ENCODE measurements at regions not wholly inside any gene's neighbourhood (a gene's known extent, or its start where the extent isn't known, plus 50 kb on each side); places are given as distances from the start of the nearest gene placed in this dataset.
"Not testable (repeated sequence)": the region's sequence is repeated elsewhere in the genome, so short reads cannot be mapped to it uniquely, and the experiment has no call there.

DNA sequence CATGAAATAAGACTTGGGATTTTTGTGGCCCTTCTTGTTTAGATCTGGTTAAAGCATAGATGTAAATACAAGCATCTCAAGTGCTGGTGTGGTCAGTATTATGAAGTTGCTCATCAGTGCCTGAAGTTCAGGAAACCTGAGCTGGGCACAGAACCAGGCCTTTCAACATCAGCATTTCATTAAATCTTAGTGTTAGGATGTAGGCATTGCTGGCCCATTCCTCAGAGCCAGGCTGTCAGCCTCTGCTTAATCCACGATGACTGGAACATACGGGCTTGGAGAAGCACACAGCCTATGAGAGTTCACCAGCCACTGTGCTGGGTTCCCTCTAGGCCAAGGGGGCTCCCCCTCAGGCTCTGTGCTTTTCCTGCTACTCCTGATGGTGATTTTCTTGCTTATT is 270.2 kb downstream of the EN1 start:
- DNase-seq (ENCODE audit: low read depth), result no peak
- no peak overlapping the region for H3K4me3 ChIP-seq (replicated peaks; ENCODE audit: low read depth, low read length)
- TF ChIP-seq, protein P1, sequence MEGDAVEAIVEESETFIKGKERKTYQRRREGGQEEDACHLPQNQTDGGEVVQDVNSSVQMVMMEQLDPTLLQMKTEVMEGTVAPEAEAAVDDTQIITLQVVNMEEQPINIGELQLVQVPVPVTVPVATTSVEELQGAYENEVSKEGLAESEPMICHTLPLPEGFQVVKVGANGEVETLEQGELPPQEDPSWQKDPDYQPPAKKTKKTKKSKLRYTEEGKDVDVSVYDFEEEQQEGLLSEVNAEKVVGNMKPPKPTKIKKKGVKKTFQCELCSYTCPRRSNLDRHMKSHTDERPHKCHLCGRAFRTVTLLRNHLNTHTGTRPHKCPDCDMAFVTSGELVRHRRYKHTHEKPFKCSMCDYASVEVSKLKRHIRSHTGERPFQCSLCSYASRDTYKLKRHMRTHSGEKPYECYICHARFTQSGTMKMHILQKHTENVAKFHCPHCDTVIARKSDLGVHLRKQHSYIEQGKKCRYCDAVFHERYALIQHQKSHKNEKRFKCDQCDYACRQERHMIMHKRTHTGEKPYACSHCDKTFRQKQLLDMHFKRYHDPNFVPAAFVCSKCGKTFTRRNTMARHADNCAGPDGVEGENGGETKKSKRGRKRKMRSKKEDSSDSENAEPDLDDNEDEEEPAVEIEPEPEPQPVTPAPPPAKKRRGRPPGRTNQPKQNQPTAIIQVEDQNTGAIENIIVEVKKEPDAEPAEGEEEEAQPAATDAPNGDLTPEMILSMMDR (IDR thresholded peaks at IDR 0.05; ENCODE audit: low read length, missing control alignments), result no peak

DNA sequence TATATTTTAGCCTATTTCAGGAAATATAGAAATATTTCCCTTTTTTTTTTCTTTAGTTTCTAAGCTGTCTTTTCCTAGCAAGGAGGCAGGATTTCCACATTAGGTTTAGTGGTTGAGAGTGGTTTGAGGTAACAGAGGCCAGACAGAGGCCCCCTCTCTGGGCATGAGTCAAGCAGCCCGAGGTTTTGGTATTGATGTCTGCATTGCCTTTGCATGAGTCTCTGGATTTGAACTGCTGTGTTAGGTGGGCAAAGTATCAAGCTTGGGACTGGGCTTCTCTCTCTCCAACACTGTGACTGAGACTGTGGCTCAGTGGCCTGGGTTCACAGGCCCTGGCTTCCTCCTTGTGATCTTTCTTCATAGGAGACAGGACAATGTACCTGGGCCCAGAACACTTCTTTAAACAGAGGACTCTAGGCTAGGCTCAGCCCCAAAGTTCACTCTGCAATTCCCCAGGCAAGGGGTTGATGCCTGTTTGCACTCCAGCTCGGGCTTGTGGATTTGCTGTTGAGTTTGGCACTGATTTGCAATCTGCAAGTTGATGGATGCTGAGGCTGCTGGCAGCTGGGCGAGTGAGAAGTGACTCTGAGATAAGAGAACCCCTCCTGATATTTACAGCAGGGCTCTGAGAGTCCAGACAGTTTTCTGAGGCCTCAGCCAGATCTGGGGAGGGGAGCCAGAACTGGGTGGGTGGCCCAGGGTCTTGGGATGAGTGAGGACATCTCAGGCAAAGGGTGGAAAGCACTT is 271.2 kb downstream of the EN1 start:
- no peak for DNase-seq (ENCODE audit: low read depth)
- TF ChIP-seq, protein P1 (IDR thresholded peaks at IDR 0.05; ENCODE audit: low read length, missing control alignments), result no peak
- no peak overlapping the region for H3K4me3 ChIP-seq (replicated peaks; ENCODE audit: low read depth, low read length)

DNA sequence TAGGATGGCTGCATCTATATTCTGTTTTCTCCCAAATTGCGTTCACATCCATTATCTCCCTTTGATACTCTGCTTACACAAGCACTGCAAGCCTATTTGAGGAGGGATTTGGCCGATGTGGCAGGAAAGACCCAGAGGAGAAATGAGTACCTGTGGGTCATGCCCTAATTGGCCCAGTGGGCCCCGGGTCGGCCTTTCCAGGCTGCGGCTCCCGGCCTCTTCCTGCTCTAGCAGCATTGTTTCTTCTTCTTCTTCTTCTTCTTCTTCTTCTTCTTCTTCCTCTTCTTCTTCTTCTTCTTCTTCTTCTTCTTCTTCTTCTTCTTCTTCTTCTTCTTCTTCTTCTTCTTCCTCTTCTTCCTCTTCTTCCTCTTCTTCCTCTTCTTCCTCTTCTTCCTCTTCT is 275.1 kb downstream of the EN1 start:
- not testable (repeated sequence) for DNase-seq (ENCODE audit: low read depth)

DNA sequence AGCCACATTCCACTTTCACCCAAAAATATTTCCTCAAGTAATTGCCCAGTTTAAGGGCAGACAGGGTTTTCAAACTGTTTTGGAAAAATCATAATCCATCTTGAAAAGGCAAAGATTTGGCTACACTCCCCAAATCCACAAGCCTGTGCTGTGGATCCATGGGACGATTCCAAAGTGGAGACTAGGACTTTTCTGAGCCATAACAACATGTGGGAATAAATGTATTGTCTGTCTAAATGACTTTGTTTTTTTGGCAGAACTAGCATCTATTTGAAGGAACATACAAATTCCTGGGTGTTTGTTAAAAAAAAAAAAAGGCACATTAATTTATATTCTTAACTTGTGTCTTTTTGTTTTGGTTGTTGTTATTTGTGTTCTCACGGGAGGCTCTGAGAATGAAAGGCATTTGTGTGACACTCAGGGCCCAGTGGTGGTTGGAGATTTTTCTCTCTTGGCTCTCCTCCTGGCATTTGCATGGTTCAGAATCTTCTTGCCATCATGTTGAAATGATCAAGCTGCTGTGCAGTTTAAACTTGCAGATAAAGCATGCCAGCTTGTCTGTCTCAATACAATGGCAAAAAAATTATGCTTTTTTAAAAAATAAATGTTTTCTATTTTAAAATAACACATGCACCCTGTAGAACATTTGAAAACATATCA is 277.4 kb downstream of the EN1 start:
- no peak overlapping the region for H3K4me3 ChIP-seq (replicated peaks; ENCODE audit: low read depth, low read length)
- TF ChIP-seq, protein P1 (IDR thresholded peaks at IDR 0.05; ENCODE audit: low read length, missing control alignments), result no peak
- DNase-seq (ENCODE audit: low read depth), result no peak

More for the DNA sequence above, 275.1 kb downstream of the EN1 start:
- not testable (repeated sequence) for H3K4me3 ChIP-seq (replicated peaks; ENCODE audit: low read depth, low read length)

DNA sequence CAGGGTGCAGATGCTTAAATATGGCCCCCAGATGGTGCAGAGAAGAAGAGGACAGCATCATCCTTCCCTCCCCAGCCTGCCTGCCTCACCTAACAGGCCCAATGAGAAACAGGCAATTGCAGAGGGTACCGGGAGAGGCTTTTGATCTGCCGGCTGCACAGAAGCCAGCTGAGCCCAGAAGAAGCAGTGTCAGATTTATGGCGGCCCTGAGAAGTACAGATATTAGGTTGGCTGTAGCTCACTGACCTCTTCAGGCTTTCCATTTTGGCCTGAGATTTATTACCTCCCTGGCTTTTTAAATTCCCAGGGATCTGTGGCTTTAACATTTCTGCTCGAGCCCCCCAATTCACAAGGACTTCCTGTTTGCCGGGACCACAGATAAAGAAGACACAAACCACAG is 278.7 kb downstream of the EN1 start:
- TF ChIP-seq, protein P1 (IDR thresholded peaks at IDR 0.05; ENCODE audit: low read length, missing control alignments), result no peak

DNA sequence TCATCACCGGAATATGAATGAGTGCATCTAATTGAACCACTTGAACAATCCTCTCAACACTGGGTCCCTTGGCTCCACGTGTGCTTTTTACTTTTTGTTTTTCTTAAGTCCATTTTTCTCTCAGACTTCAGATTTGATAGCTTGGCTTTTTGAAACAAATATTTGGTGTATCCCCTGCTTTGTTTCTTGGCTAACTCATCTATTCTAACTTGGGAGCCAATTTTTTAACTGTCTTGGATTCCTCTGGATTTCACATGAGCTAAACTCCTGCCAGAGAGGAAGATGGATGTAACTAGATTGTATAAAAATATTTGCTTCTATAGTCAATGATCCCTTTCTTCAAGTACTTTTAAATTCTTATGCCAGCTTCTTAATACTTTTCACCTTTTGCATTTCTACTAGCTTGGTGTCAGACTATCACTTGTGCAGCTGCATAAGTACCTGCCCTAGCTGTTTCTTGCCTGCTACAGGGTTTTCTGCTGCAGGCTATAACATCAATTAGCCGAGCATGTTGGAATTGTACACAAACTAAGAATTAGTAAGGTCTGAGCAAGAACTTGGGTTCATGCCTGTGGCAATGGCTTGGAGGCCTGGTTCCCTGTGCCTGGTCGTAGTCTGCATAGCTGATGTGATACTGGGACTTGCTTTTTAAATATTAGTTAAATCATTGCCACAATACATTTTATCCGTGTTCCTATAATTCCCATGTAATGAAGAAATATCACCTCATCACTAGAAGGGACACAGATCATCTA is 281.5 kb downstream of the EN1 start:
- no peak overlapping the region for H3K4me3 ChIP-seq (replicated peaks; ENCODE audit: low read depth, low read length)
- TF ChIP-seq, protein P1 (IDR thresholded peaks at IDR 0.05; ENCODE audit: low read length, missing control alignments), result no peak
- DNase-seq (ENCODE audit: low read depth), result no peak

More for the DNA sequence above, 278.7 kb downstream of the EN1 start:
- no peak for DNase-seq (ENCODE audit: low read depth)
- H3K4me3 ChIP-seq (replicated peaks; ENCODE audit: low read depth, low read length), result no peak overlapping the region

DNA sequence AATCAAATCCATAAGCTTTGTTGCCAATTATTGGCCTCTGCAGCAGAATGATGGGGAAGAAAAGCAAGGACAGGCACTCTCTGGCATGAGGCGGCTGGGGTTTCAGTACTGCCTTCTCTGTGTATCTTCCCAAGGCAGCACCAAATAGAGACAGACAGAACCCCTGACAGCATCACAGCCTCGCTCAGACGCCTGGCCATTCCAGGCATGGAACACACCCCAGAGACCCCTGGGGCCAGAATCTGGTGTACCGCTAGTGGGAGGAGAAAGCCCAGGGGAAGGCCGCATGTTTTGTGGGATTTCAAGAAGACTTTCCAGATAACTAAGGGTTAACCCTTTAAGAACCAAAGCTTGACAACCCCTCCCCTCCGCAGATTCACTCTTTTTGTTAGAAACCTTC is 282.1 kb downstream of the EN1 start:
- TF ChIP-seq, protein P1 (IDR thresholded peaks at IDR 0.05; ENCODE audit: low read length, missing control alignments), result no peak
- no peak for DNase-seq (ENCODE audit: low read depth)
- no peak overlapping the region for H3K4me3 ChIP-seq (replicated peaks; ENCODE audit: low read depth, low read length)

All from fibroblast of pulmonary artery (primary cell).